Activated CD8-positive, alpha-beta memory T cell treated with anti-CD3 and anti-CD28 coated beads, Interleukin-2, amount 50 U/mL, for 1 hour (primary cell): ENCODE measurements at regions not wholly inside any gene's neighbourhood (a gene's known extent, or its start where the extent isn't known, plus 50 kb on each side); places are given as distances from the start of the nearest gene placed in this dataset.
"Not testable (repeated sequence)": the region's sequence is repeated elsewhere in the genome, so short reads cannot be mapped to it uniquely, and the experiment has no call there.

Experiments used
- DNase-seq: peaks from one replicate; pipeline ENCODE4 v3.0.0-alpha.2; 2020; ENCODE audit errors: extremely low read depth

DNA sequence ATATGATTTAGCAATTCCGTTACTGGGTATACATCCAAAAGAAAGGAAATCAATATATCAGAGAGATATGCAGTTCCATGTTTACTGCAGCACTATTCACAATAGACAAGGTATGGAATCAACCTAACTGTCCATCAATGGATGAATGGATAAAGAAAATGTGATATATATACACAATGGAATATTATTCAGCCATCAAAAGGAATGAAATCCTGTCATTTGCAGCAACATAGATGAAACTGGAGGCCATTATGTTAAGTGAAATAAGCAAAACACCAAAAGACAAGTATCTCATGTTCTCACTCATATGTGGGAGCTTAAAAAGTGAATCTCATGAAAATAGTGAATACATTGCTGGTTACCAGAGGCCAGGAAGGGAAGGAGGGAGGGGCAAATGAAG is 390.8 kb downstream of the ZFHX3 start:
- DNase-seq = no peak

DNA sequence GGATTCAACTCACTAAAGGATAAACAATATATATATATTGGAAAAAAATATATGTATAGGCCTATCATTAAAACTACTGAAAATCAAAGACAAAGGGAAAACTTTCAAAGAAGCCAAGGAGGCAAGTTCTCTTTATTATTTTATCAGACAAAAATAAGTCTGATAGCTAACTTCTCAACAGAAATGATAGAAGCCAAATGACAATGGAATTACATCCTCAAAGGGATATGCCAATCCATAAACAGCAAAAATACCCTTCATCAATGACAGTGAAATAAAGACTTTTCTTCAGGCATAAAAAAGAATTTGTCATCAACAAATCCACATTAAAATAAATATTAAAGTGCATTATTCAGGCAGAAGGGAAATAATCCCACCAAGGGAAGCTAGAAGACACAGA is 393.4 kb downstream of the ZFHX3 start:
- DNase-seq = no peak

DNA sequence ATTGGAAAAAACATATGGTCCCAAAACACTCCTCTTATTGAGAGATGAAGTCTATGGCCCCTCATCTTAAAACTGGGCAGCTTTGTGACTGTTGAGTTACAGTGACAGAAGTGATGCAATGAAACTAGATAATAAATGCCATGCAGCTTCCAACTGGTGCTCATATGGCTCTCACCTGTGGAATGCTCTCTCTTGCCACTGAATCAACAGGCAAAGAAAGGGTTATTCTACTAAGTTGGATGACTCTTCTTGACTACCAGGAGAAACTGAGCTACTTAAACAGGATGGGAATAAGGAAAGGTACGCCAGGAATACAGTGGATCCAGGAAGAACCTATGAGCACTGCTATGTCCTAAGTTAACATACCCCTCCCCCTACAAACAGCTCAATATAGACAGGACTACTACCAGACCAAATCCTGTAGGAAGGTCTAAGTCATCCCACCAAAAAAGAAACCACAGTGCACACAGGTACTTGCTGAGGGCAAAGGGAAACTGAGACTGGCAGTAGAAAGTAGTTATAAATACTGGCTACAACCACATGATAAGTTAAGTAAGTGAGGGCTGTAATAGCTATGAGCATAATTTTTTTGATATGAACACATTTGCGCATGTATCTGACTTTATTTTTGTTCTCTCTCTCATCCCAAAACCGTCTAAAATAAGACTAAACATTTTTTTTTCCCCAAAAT is 398.5 kb downstream of the ZFHX3 start:
- DNase-seq = no peak

DNA sequence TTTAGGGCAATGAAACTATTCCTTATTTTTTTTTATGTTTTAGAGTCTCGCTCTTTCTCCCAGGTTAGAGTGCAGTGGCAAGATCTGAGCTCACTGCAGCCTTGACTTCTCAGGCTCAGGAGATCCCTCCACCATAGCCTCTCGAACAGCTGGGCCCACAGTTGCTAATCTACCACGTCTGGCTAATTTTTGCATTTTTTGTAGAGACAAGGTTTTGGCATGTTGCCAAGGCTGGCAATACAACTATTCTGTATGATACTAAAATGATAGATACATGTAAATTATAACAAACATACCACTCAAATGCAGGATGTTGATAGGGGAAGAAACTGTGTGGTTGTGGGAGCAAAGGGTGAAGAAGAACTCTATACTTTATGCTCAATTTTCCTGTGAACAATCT is 401.3 kb downstream of the ZFHX3 start:
- no peak for DNase-seq

DNA sequence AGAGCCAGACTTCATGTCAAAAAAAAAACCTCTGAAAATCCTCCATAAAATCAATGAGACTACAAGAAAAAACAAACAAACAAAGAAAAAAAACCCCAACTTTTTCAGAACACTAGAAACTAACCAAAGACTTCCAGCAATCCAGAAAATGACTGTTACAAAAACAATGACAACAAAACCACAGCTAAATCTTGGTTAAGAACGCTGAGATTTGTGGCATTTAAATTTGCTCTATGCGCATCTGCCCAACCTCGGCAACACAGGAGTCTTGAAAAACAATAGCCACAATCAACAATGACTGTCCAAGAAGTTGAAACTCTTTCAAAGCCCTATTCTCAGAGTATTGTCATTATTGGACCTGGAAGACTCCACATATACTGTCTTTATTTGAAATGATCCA is 402.4 kb downstream of the ZFHX3 start:
- no peak for DNase-seq

DNA sequence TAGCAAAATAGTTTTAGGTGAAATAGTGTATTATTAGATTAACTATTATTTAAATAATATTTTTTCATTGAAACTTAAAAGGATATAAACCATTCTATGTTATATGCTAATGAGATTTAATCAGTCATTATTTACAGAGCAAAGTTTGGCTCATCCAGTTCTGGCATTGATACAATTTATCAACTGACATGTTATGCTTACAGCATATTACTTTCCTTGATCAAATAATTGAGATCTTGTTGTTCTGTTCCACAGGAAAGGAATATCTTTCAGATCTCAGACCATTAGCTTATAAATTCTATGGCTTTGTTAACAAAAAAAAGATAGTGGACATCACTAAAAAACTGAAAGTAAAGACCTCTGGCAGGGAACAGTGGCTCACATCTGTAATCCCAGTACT is 403.0 kb downstream of the ZFHX3 start:
- DNase-seq = no peak

DNA sequence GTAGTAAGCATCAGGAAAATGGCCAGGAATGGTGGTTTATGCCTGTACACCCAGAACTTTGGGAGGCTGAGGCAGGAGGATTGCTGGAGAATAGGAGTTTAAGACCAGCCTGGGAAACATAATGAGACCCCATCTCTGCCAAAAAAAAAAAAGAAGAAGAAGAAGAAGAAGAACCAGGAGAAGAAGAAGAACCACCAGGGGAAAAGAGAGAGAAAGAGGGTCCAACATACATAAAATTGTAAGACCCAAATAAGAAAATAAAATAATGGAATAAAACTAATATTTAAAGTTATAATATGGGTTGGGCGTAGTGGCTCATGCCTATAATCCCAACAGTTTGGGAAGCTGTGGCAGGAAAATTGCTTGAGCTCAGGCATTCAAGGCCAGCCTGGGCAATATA is 408.4 kb downstream of the ZFHX3 start:
- DNase-seq = no peak

DNA sequence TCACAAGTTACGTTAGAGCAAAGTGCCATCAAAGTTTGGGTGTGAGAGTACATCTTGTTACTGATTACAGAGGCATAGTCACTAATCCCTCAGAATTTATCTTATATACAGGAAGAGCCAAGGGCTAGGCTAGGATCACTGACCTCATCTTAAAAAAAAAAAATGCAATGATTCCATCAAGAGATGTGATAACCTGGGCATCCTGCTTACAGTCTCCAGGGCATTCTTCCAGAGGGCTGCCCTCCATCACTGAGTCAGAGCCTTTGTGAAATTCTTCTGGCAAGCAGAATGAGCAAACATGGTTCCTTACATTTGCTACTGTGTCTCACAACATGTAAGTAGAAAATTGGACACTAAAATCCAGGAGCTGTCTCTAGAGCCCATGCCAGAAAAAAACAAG is 410.6 kb downstream of the ZFHX3 start:
- DNase-seq = no peak

DNA sequence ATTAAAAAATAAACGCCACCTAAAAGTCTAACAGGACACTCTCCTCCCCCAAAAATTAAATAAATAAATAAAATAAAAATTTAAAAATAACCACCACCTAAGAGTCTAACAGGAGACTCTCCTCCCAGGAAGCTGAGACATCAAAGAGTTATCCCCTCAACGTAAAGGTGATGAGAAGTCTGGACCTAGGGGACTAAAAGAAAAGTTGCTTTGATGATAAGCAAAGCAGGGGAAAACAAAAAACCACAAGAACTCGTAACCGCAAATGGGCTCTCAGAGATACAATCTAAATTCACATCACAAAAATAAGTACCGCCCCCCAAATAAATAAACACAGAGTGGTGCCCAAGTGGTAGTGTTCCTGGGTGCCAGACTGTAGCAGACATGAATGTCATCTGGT is 412.2 kb downstream of the ZFHX3 start:
- DNase-seq = no peak

DNA sequence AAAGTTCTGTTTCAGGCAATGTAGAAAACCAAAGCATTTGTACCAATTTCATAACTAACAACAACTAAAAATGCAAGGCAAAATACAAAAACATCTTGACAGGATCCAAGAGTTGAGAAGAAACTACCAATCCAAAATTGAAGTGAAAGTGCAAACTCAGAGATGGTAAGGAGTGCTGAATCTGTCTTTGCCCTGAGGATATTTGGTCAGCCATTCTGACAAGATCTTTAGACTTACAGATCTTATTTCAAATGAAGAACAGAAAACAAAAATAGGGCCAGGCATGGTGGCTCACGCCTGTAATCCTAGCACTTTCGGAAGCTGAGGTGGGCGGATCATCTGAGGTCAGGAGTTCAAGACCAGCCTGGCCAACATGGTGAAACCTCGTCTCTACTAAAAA is 412.8 kb downstream of the ZFHX3 start:
- DNase-seq = no peak

DNA sequence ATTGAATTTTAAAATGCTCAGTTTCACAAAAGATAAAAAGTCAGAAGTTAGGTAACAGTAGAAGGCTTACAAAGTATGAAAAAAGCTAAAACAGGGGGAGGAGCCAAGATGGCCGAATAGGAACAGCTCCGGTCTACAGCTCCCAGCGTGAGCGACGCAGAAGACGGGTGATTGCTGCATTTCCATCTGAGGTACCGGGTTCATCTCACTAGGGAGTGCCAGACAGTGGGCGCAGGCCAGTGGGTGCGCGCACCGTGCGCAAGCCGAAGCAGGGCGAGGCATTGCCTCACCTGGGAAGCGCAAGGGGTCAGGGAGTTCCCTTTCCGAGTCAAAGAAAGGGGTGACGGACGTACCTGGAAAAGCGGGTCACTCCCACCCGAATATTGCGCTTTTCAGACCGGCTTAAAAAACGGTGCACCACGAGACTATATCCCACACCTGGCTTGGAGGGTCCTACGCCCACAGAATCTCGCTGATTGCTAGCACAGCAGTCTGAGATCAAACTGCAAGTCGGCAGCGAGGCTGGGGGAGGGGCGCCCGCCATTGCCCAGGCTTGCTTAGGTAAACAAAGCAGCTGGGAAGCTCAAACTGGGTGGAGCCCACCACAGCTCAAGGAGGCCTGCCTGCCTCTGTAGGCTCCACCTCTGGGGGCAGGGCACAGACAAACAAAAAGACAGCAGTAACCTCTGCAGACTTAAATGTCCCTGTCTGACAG is 420.6 kb downstream of the ZFHX3 start:
- not testable (repeated sequence) for DNase-seq

DNA sequence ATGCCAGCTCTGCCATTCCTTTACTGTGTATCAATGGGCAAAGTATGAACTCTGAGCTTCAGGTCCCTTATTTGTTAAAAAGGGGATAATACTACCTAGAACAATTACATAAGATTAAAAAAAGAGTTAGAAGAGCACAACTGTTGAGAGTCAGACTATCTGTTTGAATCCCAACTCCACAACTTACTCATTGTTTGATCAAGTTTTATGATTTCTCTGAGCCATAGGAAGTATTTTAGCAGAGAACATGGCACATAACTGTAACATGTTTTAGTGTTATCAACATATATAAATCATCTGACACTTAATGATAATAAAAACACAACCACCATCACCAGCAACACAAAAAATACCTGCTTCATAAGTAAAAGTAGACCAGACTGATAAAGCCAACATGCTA is 421.3 kb downstream of the ZFHX3 start:
- no peak for DNase-seq

DNA sequence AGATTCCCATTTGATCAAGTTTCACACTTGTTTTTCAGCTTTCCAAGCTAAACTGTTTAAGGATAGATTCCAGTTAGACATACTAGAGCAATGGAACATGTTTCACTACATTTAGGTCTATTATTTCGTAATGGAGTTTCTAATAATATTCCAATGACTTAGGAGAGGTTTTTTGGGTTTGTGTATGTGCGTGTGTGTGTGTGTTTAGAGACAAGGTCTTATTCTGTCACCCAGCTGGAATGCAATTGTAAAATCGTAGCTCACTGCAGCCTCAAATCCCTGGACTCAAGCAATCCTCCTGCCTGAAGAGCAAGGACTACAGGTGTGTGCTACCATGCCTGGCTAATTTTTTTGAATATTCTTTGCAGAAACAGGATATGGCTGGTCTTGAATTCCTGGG is 426.3 kb downstream of the ZFHX3 start:
- DNase-seq = no peak

DNA sequence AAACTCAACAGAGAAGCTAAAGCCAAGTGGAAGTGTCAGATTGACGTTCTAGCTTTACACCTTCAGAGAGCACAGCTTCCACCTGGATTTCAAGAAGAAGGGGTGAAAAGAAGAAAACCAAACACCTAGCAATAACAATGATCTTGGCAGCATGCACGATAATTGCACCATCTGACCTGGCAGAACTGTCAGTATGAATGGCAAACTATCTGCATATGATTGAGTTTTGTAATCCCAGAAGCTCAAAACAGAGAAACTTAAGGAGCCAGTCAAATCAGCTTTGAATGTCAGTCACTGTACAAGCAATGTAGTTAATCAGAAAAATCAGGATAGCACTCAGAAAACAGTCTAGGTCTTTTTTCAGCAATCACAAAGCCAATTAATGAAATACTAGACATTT is 427.1 kb downstream of the ZFHX3 start:
- no peak for DNase-seq

DNA sequence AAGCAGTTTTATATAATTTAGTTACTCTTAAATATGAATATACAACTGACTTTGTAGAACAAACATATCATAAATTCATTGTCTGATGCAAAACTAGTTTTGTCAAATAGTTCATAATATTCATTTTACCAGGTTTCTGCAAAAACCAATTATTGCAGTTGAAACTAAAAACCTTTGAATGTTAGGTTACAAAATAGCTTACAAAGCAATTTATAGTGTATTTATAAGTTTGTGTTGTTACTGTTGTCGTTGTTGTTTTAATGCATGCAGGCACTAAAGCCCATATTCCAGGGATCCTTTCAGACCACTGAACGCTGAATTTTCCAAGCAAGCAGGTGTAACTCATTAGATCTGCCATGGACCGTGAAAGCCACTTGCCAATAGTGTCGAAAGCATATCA is 427.6 kb downstream of the ZFHX3 start:
- no peak for DNase-seq

DNA sequence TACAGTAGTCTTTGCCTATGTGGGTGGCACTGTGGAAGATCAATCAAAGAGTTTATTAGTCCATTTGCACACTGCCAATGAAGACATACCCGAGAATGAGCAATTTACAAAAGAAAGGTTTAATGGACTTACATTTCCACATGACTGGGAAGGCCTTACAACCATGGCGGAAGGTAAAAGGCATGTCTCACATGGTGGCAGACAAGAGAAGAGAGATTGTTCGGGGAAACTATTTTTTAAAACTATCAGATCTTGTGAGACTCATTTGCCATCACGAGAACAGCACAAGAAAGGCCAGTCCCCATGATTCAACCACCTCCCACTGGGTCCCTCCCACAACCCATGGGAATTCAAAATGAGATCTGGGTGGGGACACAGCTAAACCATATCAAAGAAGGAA is 432.1 kb downstream of the ZFHX3 start:
- no peak for DNase-seq

DNA sequence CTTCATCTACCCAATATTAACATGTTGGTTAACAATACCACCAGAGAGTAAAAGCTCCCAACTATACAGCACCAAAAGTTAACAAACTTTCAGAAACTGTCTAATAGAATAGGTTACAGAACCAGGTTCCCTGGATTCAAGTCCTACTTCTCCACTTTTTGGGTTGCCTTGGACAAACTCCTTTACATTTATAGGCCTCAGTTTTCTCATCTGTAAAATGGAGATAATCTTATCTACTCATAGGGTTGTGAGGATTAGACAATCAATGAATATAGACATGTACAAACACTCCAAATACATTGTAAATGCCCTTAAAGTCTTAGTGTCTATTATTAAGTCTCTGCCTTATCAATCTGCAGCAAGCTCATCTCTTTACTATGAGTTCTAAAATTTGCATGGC is 435.2 kb downstream of the ZFHX3 start:
- DNase-seq = no peak

DNA sequence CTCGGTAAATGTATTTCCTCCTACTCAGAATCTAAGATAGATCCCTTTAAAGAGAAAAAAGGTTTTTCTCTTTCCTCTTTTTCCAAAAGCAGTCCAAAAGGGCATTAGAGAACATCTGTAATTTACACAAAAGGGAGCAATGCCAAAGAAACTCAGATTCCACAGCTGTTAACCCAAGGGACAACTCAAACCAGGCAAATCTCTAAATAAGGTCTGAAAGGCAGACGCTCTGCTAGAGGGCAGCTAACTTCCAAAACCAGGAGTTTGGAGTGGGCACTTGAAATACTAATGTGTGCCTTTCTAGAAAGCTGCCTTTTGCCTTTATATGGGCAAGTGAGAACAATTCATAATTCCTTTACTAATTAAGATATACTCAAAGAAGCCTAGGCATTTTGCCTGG is 435.7 kb downstream of the ZFHX3 start:
- DNase-seq = no peak

DNA sequence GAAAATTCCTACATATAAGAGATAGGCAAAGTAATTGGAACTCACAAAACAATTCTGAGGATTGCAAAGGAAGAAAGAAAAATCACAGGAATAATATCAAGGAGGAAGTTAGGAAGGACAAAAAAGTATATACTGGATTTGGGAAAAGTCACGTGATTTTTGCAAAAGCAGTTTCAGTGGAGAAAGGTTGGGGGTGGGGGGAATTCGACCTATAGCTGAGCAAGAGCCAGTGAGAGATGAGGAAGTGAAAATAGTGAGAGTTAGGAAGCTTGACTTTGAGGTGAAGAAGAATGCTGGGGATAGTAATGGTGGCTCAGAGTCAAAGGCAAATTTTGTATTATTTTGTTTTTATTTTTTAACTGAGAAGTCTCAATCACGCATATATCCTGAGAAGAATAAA is 438.0 kb upstream of the PMFBP1 start:
- DNase-seq = no peak

DNA sequence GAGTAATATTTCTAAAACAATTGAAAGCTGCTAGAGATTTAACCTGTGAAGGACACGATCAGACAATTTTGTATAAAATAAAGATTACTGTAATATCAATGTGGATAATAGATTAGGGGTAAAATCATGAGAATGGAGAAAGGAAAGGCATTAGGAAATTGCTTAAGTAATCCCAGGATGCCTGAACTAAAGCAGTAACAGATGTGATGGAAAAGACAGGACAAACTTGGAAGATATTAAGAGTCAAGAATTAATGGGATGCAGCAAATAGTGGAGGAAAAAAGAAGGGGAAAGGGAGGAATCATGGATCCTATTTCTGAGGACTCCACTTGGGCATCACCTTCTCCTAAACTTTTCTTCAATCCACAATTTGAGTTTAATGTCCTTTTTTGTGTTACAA is 437.1 kb upstream of the PMFBP1 start:
- DNase-seq = no peak

DNA sequence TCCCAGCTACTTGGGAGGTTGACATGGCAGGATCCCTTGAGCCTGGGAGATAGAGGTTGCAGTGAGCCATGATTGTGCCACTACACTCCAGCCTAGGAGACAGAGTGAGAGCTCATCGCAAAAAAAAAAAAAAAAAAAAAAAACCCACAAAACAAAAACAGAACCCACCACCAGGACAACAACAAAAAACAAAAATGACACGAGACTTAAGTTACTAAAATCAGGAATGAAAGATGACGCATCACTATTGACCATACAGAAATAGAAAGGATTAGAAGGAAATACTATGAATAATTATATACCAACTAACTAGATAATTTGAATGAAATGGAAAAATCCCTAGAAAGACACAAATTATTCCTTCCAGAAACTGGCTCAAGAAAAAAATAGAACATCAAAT is 432.4 kb upstream of the PMFBP1 start:
- DNase-seq = no peak

DNA sequence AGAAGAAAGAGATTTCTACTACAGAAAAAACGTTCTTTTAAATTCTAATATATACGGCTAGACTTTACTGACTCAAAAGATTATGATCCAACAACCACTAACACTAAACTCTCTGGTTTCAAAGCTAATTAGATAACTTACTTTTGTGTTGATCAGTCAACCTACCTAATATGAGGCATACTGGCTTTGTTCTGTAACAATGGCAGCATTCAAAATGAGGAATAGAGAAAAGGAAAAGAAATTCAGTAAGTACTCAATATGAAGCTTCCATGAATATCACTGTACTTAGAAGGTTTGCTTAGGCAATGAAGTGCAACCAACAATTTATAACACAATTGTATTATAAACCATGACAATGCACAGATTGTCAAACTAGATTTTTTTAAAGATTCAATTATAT is 430.5 kb upstream of the PMFBP1 start:
- DNase-seq = no peak

DNA sequence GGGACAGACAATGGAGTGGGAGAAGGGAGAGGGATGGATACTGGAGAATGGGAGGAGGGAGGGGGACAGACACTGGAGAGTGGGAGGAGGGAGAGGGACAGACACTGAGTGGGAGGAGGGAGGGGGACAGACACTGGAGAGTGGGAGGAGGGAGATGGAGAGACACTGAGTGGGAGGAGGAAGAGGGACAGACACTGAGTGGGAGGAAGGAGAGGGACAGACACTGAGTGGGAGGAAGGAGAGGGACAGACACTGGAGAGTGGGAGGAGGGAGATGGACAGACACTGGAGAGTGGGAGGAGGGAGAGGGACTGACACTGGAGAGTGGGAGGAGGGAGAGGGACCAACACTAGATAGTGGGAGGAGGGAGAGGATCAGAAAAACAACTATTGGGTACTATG is 426.7 kb upstream of the PMFBP1 start:
- no peak for DNase-seq

DNA sequence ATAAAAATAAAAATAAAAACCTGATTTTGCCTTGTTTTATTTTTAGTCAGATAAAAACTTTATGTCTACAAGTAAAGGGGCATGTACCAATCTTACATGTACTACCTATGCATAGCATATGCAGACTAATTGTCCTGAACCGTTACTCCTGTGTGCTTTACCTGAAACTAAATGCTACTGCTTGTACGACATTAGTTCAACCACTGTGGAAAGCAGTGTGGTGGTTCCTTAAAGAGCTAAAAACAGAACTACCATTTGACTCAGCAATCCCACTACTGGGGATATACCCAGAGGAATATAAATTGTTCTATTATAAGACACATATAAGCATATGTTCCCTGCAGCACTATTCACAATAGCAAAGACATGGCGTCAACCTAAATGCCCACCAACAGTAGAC is 426.0 kb upstream of the PMFBP1 start:
- DNase-seq = no peak
